Esophagus squamous epithelium (tissue), 4 donors: ENCODE measurements at regions not wholly inside any gene's neighbourhood (a gene's known extent, or its start where the extent isn't known, plus 50 kb on each side); places are given as distances from the start of the nearest gene placed in this dataset.

Source experiments
- POLR2A ChIP-seq, 4 donors: fragments of 450-650 bp; IDR thresholded peaks; one replicate each; pipeline ENCODE4 v1.6.1; 2017; ENCODE audit warnings: antibody characterized with exemption in 4 of 4, mild to moderate bottlenecking in 4 of 4, moderate library complexity in 3 of 4
- TF ChIP-seq, protein P1 (sequence below), 6 experiments: fragments of 450-650 bp in 4 of 6; fragments of 200-600 bp in 2 of 6; sonication (generic) in 2 of 6; IDR thresholded peaks; one replicate each; pipeline ENCODE4 v1.5.1; 2016 to 2019; ENCODE audit warnings: antibody characterized with exemption in 6 of 6, mild to moderate bottlenecking in 4 of 6, moderate library complexity in 4 of 6

DNA sequence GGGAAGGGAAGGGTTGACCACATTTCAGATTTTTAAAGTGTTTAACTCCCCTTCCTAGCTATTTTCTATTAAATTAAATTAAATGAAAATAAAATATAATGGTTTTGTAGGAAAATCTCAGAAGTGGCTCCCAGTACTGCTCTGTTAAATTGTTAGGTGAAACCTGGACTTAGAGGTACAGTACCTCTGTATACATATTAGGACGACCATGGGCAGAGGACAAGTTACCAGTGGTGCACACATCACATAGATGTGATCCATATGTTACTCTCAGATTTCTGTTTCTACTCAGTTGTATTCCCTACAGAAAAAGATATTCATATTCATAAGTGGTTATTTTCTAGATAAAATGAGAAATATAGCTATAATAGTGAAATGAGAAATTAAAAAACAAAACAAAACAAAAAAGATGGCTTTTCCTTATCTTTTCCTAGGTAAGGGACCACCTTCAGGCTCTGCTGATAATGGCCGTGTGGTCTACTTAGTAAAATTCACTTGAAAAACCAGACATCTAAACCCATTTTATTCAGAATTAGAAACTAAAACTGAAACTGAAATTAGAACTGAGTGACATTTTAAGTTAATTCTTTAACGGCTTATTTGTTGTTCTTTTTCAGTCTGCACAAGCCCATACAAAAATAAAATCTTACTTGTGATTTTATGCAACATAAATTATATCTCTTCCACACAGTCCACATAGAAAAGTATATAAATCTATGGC, 832.5 kb upstream of the CHAC2 start:
- TF ChIP-seq, protein P1, sequence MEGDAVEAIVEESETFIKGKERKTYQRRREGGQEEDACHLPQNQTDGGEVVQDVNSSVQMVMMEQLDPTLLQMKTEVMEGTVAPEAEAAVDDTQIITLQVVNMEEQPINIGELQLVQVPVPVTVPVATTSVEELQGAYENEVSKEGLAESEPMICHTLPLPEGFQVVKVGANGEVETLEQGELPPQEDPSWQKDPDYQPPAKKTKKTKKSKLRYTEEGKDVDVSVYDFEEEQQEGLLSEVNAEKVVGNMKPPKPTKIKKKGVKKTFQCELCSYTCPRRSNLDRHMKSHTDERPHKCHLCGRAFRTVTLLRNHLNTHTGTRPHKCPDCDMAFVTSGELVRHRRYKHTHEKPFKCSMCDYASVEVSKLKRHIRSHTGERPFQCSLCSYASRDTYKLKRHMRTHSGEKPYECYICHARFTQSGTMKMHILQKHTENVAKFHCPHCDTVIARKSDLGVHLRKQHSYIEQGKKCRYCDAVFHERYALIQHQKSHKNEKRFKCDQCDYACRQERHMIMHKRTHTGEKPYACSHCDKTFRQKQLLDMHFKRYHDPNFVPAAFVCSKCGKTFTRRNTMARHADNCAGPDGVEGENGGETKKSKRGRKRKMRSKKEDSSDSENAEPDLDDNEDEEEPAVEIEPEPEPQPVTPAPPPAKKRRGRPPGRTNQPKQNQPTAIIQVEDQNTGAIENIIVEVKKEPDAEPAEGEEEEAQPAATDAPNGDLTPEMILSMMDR (IDR thresholded peaks at IDR 0.05), result no peak
- TF ChIP-seq POLR2A (IDR thresholded peaks at IDR 0.05), result no peak
